IPS DF 6.9 (cell line): ENCODE measurements at regions not wholly inside any gene's neighbourhood (a gene's known extent, or its start where the extent isn't known, plus 50 kb on each side); places are given as distances from the start of the nearest gene placed in this dataset.

Experiments used
- DNase-seq: peaks from one replicate; pipeline ENCODE4 v3.0.0-alpha.2; 2013; ENCODE audit warnings: low read depth, low spot score
- H3K27ac ChIP-seq: one replicate; pipeline ENCODE4 v1.5.1; 2013; ENCODE audit warnings: low read length, control low read depth
- H3K27me3 ChIP-seq: 2 replicates; pipeline ENCODE4 v1.6.1; 2013; ENCODE audit warnings: mild to moderate bottlenecking, low read length; ENCODE audit not compliant: control insufficient read depth, insufficient read depth
- H3K36me3 ChIP-seq: 2 replicates; pipeline ENCODE4 v1.6.1; 2013; ENCODE audit warnings: low read length; ENCODE audit not compliant: control insufficient read depth, insufficient read depth
- H3K4me1 ChIP-seq: 2 replicates; pipeline ENCODE4 v1.6.1; 2013; ENCODE audit warnings: low read length; ENCODE audit not compliant: control insufficient read depth, insufficient read depth
- H3K4me3 ChIP-seq: 2 replicates; pipeline ENCODE4 v1.5.1; 2013; ENCODE audit warnings: mild to moderate bottlenecking, low read length
- H3K9me3 ChIP-seq: 2 replicates; pipeline ENCODE4 v1.6.1; 2013; ENCODE audit warnings: low read length, inconsistent platforms; ENCODE audit not compliant: control insufficient read depth, insufficient read depth
- WGBS: extraction: QIAGEN DNeasy Blood & Tissue Kit; methylation state at CpG from one replicate; pipeline ENCODE4 v1.1.7; 2013; ENCODE audit warnings: mixed read lengths, missing lambda C conversion rate; ENCODE audit not compliant: insufficient read length, insufficient coverage; 5-methylcytosine and 5-hydroxymethylcytosine counted together

- H3K27me3 ChIP-seq: no peaks in the 10 kb centered on the region
- no peak for DNase-seq
- H3K36me3 ChIP-seq: no peaks in the 10 kb centered on the region
- no peak overlapping the region for H3K27ac ChIP-seq
- WGBS: 100% methylated on average over 1 of the region's 2 CpGs
- H3K4me3 ChIP-seq: no peak overlapping the region
- H3K4me1 ChIP-seq: no peaks in the 10 kb centered on the region
- H3K9me3 ChIP-seq: no peaks in the 10 kb centered on the region
Observed at GRCh38 chr7:12995912-12996469, 308.6 kb downstream of the ARL4A start.

- Histone ChIP-seq H3K27me3 (no peaks in the 10 kb centered on the region), H3K9me3 (no peaks in the 10 kb centered on the region), H3K36me3 (no peaks in the 10 kb centered on the region), H3K27ac (no peak overlapping the region), H3K4me3 (no peak overlapping the region), H3K4me1 (no peaks in the 10 kb centered on the region)
- WGBS: no CpG with 5 or more reads among the region's 1 CpG
- DNase-seq: no peak
Observed at GRCh38 chr7:13007331-13007730, 319.9 kb downstream of the ARL4A start.

- Histone ChIP-seq H3K36me3 (no peaks in the 10 kb centered on the region), H3K27me3 (no peaks in the 10 kb centered on the region), H3K27ac (no peak overlapping the region), H3K4me3 (no peak overlapping the region), H3K4me1 (no peaks in the 10 kb centered on the region), H3K9me3 (no peaks in the 10 kb centered on the region)
- DNase-seq: no peak
- WGBS: no CpG with 5 or more reads among the region's 3 CpGs
Observed at GRCh38 chr7:13009517-13009916, 322.1 kb downstream of the ARL4A start.

GRCh38 chr7:13014011-13014410 is 326.6 kb downstream of the ARL4A start:
- no CpG with 5 or more reads among the region's 2 CpGs for WGBS

GRCh38 chr7:13016036-13016581 is 328.7 kb downstream of the ARL4A start:
- no peak overlapping the region for H3K27ac ChIP-seq
- no peaks in the 10 kb centered on the region for H3K9me3 ChIP-seq
- H3K4me3 ChIP-seq: no peak overlapping the region
- H3K27me3 ChIP-seq: no peaks in the 10 kb centered on the region
- no peak for DNase-seq
- no CpG with 5 or more reads among the region's 11 CpGs for WGBS
- no peaks in the 10 kb centered on the region for H3K36me3 ChIP-seq
- no peaks in the 10 kb centered on the region; the same call in 1 of the 2 replicates for H3K4me1 ChIP-seq

More at GRCh38 chr7:13014011-13014410, 326.6 kb downstream of the ARL4A start:
- no peak overlapping the region for H3K27ac ChIP-seq
- no peaks in the 10 kb centered on the region; the same call in 1 of the 2 replicates for H3K4me1 ChIP-seq
- H3K27me3 ChIP-seq: no peaks in the 10 kb centered on the region
- DNase-seq: no peak
- no peaks in the 10 kb centered on the region for H3K36me3 ChIP-seq
- no peaks in the 10 kb centered on the region for H3K9me3 ChIP-seq
- H3K4me3 ChIP-seq: no peak overlapping the region

GRCh38 chr7:13016592-13017332 is 329.3 kb downstream of the ARL4A start:
- Histone ChIP-seq H3K27ac (no peak overlapping the region), H3K36me3 (no peaks in the 10 kb centered on the region), H3K4me3 (no peak overlapping the region), H3K9me3 (no peaks in the 10 kb centered on the region), H3K27me3 (no peaks in the 10 kb centered on the region), H3K4me1 (no peaks in the 10 kb centered on the region; the same call in 1 of the 2 replicates)
- WGBS: no CpG with 5 or more reads among the region's 9 CpGs
- no peak for DNase-seq

GRCh38 chr7:13017333-13017857 is 330.0 kb downstream of the ARL4A start:
- no CpG with 5 or more reads among the region's 4 CpGs for whole genome bisulfite sequencing
- Histone ChIP-seq H3K4me3 (no peak overlapping the region), H3K4me1 (no peaks in the 10 kb centered on the region; the same call in 1 of the 2 replicates), H3K36me3 (no peaks in the 10 kb centered on the region), H3K27ac (no peak overlapping the region), H3K27me3 (no peaks in the 10 kb centered on the region), H3K9me3 (no peaks in the 10 kb centered on the region)
- DNase-seq: no peak

- Histone ChIP-seq H3K9me3 (no peaks in the 10 kb centered on the region), H3K4me3 (no peak overlapping the region), H3K27me3 (no peaks in the 10 kb centered on the region), H3K4me1 (no peaks in the 10 kb centered on the region; the same call in 1 of the 2 replicates), H3K27ac (no peak overlapping the region), H3K36me3 (no peaks in the 10 kb centered on the region)
- DNase-seq: no peak
Observed at GRCh38 chr7:13017881-13018280, 330.4 kb downstream of the ARL4A start.

GRCh38 chr7:13021566-13022300 is 334.3 kb downstream of the ARL4A start:
- Histone ChIP-seq H3K4me1 (no peaks in the 10 kb centered on the region; the same call in 1 of the 2 replicates), H3K36me3 (no peaks in the 10 kb centered on the region), H3K27ac (no peak overlapping the region), H3K9me3 (no peaks in the 10 kb centered on the region), H3K4me3 (no peak overlapping the region), H3K27me3 (no peaks in the 10 kb centered on the region)
- WGBS: no CpG with 5 or more reads among the region's 6 CpGs
- no peak for DNase-seq

GRCh38 chr7:13024121-13024674 is 336.8 kb downstream of the ARL4A start:
- no peak for DNase-seq
- WGBS: no CpG with 5 or more reads among the region's 1 CpG
- Histone ChIP-seq H3K27me3 (no peaks in the 10 kb centered on the region), H3K9me3 (no peaks in the 10 kb centered on the region), H3K36me3 (no peaks in the 10 kb centered on the region), H3K4me3 (no peak overlapping the region), H3K27ac (no peak overlapping the region), H3K4me1 (no peaks in the 10 kb centered on the region)
